Muscle of leg (tissue), 3 donors: ENCODE measurements at regions not wholly inside any gene's neighbourhood (a gene's known extent, or its start where the extent isn't known, plus 50 kb on each side); places are given as distances from the start of the nearest gene placed in this dataset.

Source experiments
- DNase-seq: peaks from one replicate; pipeline ENCODE4 v3.0.0; 2013
- H3K27ac ChIP-seq: one replicate; pipeline ENCODE4 v1.5.1; 2013; ENCODE audit warnings: mild to moderate bottlenecking, low read length, control low read depth
- H3K27me3 ChIP-seq: one replicate; pipeline ENCODE4 v1.6.1; 2013; ENCODE audit warnings: low read length; ENCODE audit not compliant: control insufficient read depth, insufficient read depth
- H3K36me3 ChIP-seq: one replicate; pipeline ENCODE4 v1.6.1; 2013; ENCODE audit warnings: low read length; ENCODE audit not compliant: control insufficient read depth, insufficient read depth
- H3K4me1 ChIP-seq: one replicate; pipeline ENCODE4 v1.6.1; 2013; ENCODE audit warnings: low read length; ENCODE audit not compliant: control insufficient read depth, insufficient read depth
- H3K4me3 ChIP-seq: one replicate; pipeline ENCODE4 v1.5.1; 2013; ENCODE audit warnings: low read length, control low read depth
- H3K9me3 ChIP-seq: replicated peaks from 2 replicates; pipeline ENCODE4 v1.6.1; 2013; ENCODE audit warnings: low read depth, low read length; ENCODE audit not compliant: control insufficient read depth
- WGBS: methylation state at CpG from one replicate; pipeline ENCODE4 v1.1.5; 2013; ENCODE audit warnings: missing lambda C conversion rate; ENCODE audit not compliant: insufficient coverage; 5-methylcytosine and 5-hydroxymethylcytosine counted together

- H3K27ac ChIP-seq: no peak overlapping the region
- H3K27me3 ChIP-seq: no peaks in the 10 kb centered on the region
- WGBS: 97% methylated on average over 11 of the region's 14 CpGs
- no peak for DNase-seq
- no peaks in the 10 kb centered on the region for H3K36me3 ChIP-seq
- H3K9me3 ChIP-seq: no peaks in the 10 kb centered on the region
- H3K4me1 ChIP-seq: peaks cover 28% of the 10 kb centered on the region
- no peak overlapping the region for H3K4me3 ChIP-seq
Measured at GRCh38 chr16:85391175-85391707, 221.9 kb upstream of the GSE1 start.

- Histone ChIP-seq H3K4me1 (peaks cover 36% of the 10 kb centered on the region), H3K9me3 (no peaks in the 10 kb centered on the region), H3K27ac (no peak overlapping the region), H3K4me3 (no peak overlapping the region), H3K27me3 (no peaks in the 10 kb centered on the region), H3K36me3 (no peaks in the 10 kb centered on the region)
- WGBS: 86% methylated on average over 6 of the region's 11 CpGs
- DNase-seq: no peak
Measured at GRCh38 chr16:85391769-85392583, 221.1 kb upstream of the GSE1 start.

GRCh38 chr16:85392756-85393673, 220.1 kb upstream of the GSE1 start:
- Histone ChIP-seq H3K36me3 (no peaks in the 10 kb centered on the region), H3K27ac (no peak overlapping the region), H3K27me3 (no peaks in the 10 kb centered on the region), H3K9me3 (no peaks in the 10 kb centered on the region), H3K4me3 (no peak overlapping the region), H3K4me1 (peaks cover 42% of the 10 kb centered on the region)
- 94% methylated on average over 12 of the region's 17 CpGs for WGBS
- DNase-seq: no peak

GRCh38 chr16:85393674-85394451, 219.3 kb upstream of the GSE1 start:
- Histone ChIP-seq H3K4me1 (peaks cover 42% of the 10 kb centered on the region), H3K27ac (no peak overlapping the region), H3K4me3 (no peak overlapping the region), H3K36me3 (no peaks in the 10 kb centered on the region), H3K27me3 (no peaks in the 10 kb centered on the region), H3K9me3 (no peaks in the 10 kb centered on the region)
- DNase-seq: peak; percentile 72
- WGBS: 27% methylated on average over 30 of the region's 34 CpGs

- peaks cover 42% of the 10 kb centered on the region for H3K4me1 ChIP-seq
- WGBS: 88% methylated on average over 19 of the region's 21 CpGs
- DNase-seq: no peak
- H3K27ac ChIP-seq: no peak overlapping the region
- no peaks in the 10 kb centered on the region for H3K36me3 ChIP-seq
- H3K27me3 ChIP-seq: no peaks in the 10 kb centered on the region
- H3K4me3 ChIP-seq: no peak overlapping the region
- H3K9me3 ChIP-seq: no peaks in the 10 kb centered on the region
Measured at GRCh38 chr16:85394456-85395206, 218.5 kb upstream of the GSE1 start.

GRCh38 chr16:85395207-85395912, 217.8 kb upstream of the GSE1 start:
- Histone ChIP-seq H3K9me3 (no peaks in the 10 kb centered on the region), H3K27ac (no peak overlapping the region)
- WGBS: 60% methylated on average over 17 of the region's 25 CpGs

GRCh38 chr16:85395913-85396878, 216.9 kb upstream of the GSE1 start:
- Histone ChIP-seq H3K4me3 (no peak overlapping the region), H3K27ac (no peak overlapping the region), H3K36me3 (no peaks in the 10 kb centered on the region), H3K4me1 (peaks cover 39% of the 10 kb centered on the region), H3K27me3 (no peaks in the 10 kb centered on the region), H3K9me3 (no peaks in the 10 kb centered on the region)
- DNase-seq: peak; percentile 43
- 44% methylated on average over 13 of the region's 24 CpGs for WGBS

More at GRCh38 chr16:85395207-85395912, 217.8 kb upstream of the GSE1 start:
- Histone ChIP-seq H3K36me3 (no peaks in the 10 kb centered on the region), H3K4me1 (peaks cover 40% of the 10 kb centered on the region), H3K27me3 (no peaks in the 10 kb centered on the region), H3K4me3 (no peak overlapping the region)
- DNase-seq: peak; percentile 74
